ACHN (cell line): ENCODE measurements at regions not wholly inside any gene's neighbourhood (a gene's known extent, or its start where the extent isn't known, plus 50 kb on each side); places are given as distances from the start of the nearest gene placed in this dataset.
A peak's percentile ranks its signal among the peaks of the same experiment; 100 is the strongest.
"Not testable (repeated sequence)": the region's sequence is repeated elsewhere in the genome, so short reads cannot be mapped to it uniquely, and the experiment has no call there.

Experiments
- DNase-seq: peaks from one replicate; pipeline ENCODE4 v3.0.0-alpha.2; 2015
- in situ Hi-C: cut with HindIII; loops from 2 replicates; pipeline ENCODE4 v1.10.0; 2017; ENCODE audit warnings: low sequenced_read_pairs, low pct_ligation_motif_present, low pct_unique_long_range_greater_than_20kb

DNA sequence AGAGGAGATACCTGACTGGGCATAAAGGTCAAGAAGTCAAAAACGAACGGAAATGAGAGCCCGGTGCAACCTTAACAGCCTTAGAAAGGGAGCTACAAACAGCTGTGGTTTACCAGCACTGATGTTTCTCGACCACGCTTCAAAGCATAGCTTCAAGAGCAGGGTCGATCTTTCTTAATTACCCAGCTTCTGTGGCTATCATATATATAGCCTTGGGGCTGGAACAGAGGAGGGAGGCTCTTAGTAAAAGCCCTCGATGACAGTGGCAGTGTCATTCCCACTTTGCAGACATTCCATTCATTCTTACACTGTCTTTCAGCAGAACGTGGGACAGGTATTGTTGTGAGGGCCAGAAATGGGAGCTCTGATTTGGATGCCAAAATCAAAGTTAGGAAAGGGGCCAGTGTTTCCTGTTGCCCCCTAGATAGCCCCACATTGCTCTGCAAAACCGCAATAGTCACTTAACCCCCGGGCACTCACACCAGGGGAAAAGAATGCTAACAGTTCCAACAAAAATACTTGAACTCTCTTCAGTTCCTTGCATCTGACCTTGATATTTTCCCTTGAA is 141.5 kb downstream of the MTPAP start:
- DNase-seq, result no peak
- in situ Hi-C loops, result no loop called here

DNA sequence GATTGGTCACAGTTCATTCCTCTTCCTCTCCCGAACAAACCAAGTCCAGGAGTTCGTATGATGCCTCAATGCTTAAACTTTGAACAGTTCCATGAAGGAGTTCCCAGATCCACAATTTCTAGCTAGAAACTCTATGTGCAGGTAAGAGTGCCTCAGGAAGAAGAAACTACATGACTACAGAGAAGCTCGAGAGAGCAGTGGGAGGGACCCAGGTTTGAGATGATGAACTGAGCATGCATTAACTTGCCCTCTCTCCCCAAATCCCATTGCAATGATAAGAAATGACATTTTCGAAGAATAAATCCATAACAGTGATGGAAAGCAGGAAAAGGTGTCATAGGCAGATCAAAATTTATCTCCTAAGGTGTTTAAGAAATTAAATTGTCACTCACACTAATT is 140.6 kb upstream of the JCAD start:
- DNase-seq, result no peak
- in situ Hi-C loops, result no loop called here

DNA sequence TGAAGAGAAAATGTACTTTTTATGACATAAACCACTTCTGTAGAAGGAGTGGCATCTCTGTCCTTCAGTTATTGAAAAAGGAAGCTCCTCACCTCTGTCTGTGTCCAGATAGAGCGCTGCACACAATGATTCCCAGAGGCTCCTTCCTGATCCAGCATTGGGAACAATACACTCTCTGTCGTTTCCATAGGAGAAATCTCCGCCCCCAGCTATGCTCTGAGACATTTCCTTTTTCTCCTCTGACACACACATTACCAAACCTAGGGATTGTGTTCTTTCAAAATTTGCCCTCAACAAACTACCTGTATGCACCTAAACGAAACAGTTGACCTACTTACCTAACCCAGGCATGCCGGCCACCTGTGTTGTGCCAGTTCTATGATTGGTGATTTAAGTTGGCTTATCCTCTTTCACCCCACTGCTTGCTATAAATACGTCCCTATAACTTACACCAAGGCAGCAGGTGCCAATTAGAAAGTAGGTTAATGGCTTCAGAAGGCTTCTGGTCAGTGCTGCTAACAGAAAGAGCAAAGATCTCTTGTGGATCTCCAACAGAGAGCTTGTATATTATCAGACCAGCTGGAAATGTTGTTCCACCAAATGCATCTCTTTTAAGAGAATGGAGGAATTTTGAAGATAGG is 140.1 kb upstream of the JCAD start:
- DNase-seq, result no peak
- in situ Hi-C loops, result no loop called here

DNA sequence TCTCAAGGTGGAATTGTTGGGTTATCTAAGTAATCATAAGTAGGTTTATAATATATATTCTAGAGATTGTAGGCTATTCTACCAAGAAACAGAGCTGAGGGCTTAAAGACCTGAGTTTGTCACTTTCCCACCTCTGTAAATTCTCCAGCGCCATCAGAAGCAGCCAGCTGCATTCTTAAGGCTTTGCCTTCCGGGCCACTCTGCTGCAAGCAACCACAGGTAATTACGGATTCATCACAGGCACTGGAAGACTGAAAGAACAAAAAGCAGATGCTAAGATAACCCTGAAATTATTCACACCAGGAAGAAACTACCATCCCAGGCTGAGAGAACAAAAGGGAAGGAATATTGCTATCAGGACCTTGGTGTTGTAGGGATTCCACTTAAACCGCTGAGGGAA is 137.8 kb upstream of the JCAD start:
- no peak for DNase-seq
- in situ Hi-C loops, result no loop called here

DNA sequence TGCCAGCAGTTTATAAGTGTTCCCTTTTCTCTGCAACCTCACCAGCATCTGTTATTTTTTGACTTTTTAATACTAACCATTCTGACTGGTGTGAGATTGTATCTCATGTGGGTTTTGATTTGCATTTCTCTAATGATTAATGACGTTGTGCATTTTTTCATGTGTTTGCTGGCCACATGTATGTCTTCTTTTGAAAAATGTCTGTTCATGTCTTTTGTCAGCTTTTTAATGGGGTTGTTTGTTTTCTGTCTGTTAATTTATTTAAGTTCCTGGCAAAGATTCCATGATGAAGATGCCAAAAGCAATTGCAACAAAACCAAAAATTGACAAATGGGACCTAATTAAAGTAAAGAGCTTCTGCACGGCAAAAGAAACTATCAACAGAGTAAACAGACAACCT is 137.2 kb upstream of the JCAD start:
- DNase-seq, in situ Hi-C loops: not testable (repeated sequence)

DNA sequence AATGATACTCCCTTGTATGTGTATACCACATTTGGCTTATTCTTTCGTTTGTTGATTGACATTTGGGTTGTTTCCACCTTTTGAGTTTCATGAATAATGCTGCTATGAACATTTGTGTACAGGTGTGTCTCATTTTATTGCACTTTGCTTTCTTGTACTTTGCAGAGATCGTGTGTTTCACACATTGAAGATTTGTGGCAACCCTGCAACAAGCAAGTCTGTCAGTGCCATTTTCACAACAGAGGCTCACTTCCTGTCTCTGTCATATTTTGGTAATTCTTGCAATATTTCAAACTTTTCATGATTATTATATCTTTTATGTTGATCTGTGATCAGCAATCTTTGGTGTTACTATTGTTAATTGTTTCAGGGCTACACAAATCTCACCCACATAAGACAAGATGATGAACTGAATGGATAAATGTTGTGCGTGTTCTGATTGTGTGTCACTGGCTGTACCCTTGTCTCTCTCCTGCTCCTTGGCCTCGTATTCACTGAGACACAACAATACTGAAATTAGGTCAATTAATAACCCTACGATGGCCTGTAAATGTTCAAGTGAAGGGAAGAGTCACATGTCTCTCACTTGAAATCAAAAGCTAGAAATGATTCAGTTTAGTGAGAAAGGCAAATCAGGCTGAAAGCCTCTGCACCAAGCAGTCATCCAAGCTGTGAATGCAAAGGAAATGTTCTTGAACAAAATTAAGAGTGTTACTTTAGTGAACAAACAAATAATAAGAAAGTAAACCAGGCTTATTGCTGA is 133.6 kb upstream of the JCAD start:
- no peak for DNase-seq
- in situ Hi-C loops, result no loop called here

DNA sequence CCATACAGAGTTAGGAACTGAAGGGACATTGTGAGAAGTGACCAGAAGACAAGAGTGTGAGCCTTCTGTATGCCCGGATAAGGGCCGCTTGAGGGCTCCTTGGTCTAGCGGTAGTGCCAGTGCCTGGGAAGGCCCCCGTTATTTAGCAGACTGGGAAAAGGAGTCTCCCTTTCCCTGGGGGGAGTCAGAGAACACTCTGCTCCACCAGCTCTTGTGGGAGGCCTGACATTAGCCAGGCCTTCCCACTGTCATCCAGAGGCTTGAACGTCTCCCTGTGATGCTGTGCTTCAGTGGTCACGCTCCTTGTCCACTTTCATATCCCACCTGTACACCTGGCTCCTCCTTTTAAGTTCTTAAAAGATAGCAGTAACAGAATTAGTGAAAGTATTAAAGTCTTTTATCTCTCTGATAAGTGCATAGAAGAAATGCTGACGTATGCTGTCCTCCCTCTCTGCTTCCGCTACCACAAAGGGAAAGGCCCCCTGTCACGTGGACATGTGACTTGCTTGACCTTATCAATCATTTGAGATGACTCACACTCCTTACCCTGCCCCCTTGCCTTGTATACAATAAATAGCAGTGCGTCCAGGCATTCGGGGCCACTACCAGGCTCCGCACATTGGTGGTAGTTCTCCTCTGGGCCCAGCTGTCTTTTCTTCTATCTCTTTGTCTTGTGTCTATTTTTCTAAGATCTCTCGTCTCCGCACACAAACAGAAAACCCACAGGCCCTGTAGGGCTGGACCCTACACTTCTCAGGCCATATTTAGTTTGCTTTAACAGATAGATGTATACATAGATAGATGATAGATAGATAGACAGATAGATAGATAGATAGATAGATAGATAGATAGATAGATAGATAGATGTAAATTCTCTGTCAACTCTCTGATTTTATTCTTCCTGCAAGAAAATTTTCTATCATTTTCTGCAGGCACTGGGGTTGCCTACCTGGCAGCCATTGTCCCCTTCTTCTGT is 131.5 kb upstream of the JCAD start:
- in situ Hi-C loops, result no loop called here
- no peak for DNase-seq

DNA sequence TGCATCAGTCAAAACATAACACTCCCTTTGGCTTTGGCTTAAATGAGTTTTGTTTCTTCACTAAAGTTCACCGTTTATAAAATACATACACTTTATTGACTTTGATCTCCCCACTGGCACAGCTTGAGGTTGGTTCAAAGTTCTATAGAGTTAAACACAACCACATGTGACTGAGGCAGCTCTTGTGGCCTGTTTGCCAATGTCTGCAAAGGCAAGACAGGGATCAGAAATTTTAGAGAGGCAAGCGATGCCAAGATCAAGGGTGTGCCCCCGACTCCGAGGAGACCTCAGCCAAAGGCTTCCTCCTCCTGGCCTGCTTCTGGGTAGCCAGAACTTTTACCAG is 129.8 kb upstream of the JCAD start:
- DNase-seq, result no peak
- in situ Hi-C loops, result no loop called here

DNA sequence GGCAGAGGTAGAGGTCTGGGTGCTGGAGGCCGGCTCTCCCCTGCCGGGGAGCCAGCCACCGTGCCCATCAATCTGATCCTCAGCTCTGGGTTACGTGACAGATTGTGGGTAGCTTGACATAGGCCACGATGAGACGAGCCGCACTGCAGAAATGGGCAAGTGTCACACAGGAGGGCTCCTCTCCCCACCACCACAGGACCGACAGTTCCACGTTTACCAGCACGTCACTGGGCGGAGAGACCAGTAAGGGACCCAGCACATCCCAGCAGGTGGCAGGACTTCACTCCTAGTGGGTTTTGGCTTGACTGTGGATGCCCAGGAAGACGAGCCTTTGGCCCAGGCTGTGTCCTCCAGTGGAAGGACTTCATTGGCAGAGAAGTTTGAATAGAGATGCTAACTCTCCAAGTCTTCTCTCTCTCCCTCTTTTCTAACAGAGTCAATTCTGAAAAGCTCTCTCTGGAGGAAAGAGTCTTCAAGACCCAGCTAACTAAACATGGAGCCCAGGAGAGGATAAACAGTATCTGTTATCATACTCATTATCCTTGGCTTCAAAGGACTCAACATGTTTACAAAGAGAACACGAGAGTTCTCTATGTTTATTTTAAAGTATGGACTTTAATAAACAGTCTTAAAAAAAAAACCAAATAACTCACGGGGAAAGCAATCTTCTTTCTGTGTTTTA is 129.3 kb upstream of the JCAD start:
- in situ Hi-C loops, result no loop called here
- no peak for DNase-seq

DNA sequence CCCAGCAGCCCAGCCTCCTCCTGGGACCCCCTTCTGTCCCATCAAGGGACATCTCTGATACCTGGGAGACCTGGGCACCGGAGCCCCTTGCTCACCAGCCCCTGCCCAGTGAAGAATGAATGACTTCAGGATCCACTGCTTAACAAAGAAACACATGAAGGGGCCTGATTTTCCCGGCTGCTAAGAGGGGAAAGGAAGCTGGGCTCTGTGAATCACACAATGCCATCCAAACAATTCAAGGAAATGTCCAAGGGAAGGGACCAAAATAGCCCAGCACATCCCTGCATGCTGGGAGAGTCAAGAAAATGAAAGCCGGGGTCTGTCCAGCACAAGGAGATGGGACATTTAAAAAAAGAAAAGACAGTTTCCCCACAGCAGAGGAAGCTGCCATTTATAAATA is 128.7 kb upstream of the JCAD start:
- in situ Hi-C loops, result no loop called here
- DNase-seq, result no peak

DNA sequence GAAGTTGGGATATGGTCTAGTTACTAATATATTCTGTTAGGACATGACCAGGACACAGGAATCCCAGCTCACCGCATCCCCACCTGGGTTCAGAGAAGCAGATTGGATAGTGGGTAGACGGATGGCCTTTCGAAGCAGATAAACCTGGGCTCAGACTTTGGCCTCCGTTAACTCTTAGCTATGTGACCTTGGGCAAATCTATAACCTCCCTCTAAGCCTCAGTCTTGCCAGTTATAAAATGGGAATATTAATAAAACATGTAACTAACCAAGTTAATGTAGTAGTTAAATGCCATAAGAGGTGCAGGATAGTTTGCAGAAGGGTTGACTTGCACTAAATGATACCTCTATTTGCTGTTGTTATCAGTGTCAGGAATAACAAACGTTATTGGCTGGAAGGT is 127.6 kb upstream of the JCAD start:
- DNase-seq, result no peak
- in situ Hi-C loops, result no loop called here

DNA sequence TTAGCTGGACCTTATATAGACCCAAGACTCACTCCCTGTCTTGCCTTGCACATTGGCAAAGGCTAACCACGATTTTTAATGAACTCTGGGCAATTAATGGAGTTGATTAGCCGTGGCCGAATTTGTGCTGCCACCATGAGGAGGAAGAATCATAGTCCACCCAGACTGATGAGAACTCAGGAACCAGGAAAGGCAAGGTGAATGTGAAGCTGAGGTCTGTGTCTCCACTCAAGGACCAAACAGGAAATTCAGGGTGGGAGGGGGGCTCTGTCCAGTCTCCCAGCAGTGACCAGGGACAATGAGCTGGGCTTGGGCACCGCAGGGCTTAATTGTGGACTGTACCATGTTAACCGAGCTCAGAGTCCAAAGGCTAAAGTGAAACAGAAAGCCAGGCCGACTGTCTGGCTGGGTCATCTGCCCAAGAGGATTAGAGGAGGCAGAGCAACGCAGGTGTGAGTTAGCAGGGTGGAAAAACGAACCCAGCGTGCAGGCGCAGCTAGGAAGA is 127.0 kb upstream of the JCAD start:
- in situ Hi-C loops, result no loop called here
- peak; percentile 66 for DNase-seq

DNA sequence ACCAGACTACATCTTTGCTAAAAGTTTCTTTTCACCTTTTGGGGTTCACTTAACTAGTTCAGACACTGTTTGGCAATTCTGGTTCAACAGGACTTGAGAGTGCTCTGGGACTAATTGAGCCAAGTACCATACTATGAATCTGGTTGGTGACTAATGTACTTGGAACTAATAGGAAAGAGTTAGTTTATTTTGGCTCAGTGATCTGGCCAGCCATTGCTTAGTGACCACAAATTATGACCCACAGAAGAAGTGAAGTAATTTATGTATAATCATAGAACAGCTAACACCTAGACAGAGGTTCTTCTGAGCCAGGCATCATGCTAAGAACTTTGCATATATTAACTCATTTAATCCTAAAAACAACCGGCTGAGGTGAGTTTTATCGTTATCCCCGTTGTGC is 126.5 kb upstream of the JCAD start:
- DNase-seq, result peak; percentile 40
- in situ Hi-C loops, result no loop called here

DNA sequence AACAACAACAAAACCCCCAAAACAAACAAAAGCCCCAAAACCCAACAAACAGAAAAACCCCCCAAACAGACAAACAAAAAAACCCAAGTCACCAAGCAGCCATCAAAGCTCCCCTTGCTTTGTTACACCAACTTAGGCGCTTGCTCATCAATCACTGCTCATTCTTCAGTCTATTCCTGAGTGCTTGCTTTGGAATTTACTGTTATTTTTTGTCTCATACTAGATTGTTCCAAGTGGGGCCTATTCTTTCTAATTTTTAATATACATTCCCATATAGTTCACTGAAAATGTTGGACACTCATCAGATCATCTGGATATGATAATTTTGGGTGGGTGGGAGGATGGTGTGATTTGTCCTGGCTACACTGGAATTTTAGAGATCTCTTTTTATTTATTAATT is 126.0 kb upstream of the JCAD start:
- DNase-seq, result no peak
- in situ Hi-C loops, result no loop called here

DNA sequence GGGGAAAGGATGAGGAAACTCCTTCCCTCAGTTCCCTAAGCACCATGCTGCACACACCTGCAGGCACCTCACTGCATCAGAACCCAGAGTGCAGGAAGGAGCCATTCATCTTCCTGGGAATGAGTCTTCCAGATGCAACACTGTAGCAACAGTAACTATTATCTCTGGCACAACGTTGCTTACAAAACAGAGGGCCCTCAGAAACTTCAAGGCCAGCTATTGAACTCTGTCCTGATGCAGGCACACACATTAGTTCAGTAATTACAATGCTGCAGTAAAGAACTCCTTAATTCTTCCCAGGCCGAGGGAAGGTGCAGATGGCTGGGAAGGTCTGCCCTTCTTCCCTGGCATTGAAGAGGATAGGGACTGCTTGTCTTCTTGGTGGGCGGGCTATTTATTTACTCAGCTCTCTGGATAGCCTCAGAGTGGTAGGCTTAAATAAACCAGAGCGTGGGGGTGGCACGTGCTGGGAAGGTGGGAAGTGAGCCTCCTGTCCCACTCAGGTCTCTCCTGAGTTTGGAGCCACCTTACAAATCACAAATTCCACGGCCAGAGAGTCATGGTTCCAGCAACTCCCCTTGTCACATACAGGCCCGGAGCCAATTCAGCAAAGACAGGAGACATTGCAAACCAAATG is 125.1 kb upstream of the JCAD start:
- no peak for DNase-seq
- in situ Hi-C loops, result no loop called here

DNA sequence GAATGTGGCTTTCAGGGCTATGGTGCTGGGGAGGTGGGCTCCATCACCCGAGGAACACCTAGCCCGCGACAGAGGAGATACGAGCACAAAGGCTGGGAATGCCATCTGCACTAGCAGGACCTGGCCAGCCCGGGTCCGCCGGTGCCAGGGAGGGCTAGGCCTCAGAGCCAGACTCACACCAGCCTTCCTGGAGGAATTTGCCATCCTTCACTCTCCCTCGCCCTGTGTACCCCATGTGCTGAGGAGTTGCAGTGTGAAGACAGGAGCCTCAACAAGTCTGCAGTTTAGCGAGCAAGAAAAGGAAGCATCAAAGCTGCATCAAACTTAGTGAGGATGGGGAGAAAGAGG is 123.6 kb upstream of the JCAD start:
- DNase-seq, result no peak
- in situ Hi-C loops, result no loop called here

DNA sequence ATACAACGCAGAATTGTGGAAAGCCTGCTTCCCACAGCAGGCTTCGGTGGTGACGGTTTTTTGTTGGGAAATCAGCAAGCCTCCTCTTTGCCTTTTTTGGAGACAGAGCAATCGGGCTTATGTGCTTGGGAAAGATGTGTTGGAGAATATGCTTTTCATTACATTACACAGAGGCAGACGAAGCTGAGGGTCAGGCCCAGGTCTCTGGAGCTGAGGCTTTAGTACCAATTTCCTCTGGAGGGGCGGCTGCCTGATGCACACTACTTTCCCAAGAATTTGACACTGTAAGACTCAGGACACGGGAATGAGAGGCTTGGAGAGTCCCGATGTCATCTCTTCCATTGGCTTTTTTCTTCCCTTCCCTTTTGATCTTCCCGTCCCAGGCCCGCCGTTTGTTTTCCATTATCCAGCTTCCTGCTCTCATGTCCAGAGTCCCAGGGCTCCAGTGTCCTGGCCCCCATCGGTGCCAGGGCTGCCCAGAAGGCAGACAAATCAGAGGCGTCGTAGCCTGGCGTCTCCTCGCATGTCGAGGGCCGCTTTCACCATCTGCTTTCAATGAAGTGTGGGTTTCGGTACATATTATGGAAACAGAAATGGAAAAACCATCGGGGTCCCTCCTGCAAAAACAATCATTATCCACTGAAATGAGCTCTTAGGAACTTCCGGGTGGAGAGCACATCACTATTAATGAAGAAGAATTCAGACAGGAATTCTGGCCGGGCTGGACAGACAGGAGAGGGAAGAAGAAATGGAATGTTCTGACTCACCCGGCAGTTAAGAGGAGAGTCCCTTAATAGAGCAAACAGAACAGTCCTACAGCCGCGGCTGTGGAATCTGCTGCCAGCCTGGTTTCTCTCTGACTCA is 123.0 kb upstream of the JCAD start:
- in situ Hi-C loops, result no loop called here
- peak; percentile 76 for DNase-seq
